T-cell (primary cell): ENCODE measurements at regions not wholly inside any gene's neighbourhood (a gene's known extent, or its start where the extent isn't known, plus 50 kb on each side); places are given as distances from the start of the nearest gene placed in this dataset.

Experiments
- ATAC-seq, 4 experiments: fragments of 200-7000 bp in 3 of 4; fragments of 150-1000 bp in 1 of 4; cut with Tn5 transposase; replicated peaks in 1 of 4; 1 replicate in 3 of 4; 2 replicates in 1 of 4; pipeline ENCODE4 v1.10.0; 2021; ENCODE audit warnings: moderate library complexity in 3 of 4, mild to moderate bottlenecking in 2 of 4, moderate number of reproducible peaks in 1 of 4
- CTCF ChIA-PET, 2 donors: fragments of 300-600 bp; sonication (Branson Sonifier 250); formaldehyde crosslinking; loops; one replicate each; lab custom pipeline; 2022; ENCODE audit warnings: antibody characterized with exemption in 2 of 2; lab: Charles Lee
- POLR2A ChIA-PET, 2 donors: fragments of 300-600 bp; sonication (Branson Sonifier 250); formaldehyde crosslinking; loops; one replicate each; lab custom pipeline; 2022; ENCODE audit warnings: antibody characterized with exemption in 2 of 2; lab: Charles Lee
- DNase-seq, 35 experiments: peaks; one replicate each; pipeline versions ENCODE4 v3.0.0 to v3.0.0-alpha.2; 2013 to 2023
- H3K27ac ChIP-seq: one replicate; pipeline ENCODE4 v1.5.1; 2013; ENCODE audit warnings: low read length
- H3K27me3 ChIP-seq, 2 experiments: replicated peaks in 1 of 2; 1 replicate in 1 of 2; 2 replicates in 1 of 2; pipeline versions ENCODE4 v1.6.1 to v1.7.0; 2013; ENCODE audit warnings: low read length in 1 of 2, mixed read lengths in 1 of 2; ENCODE audit not compliant: control insufficient read depth in 2 of 2, insufficient read depth in 2 of 2; ENCODE audit errors: extremely low read depth in 1 of 2
- H3K36me3 ChIP-seq, 2 donors: 1 replicate in 1 of 2; 2 replicates in 1 of 2; pipeline versions ENCODE4 v1.6.1 to v1.7.0; 2013; ENCODE audit warnings: low read length in 1 of 2; ENCODE audit not compliant: control insufficient read depth in 2 of 2, insufficient read depth in 1 of 2; ENCODE audit errors: extremely low read depth in 1 of 2
- H3K4me1 ChIP-seq, 2 experiments: 1 replicate in 1 of 2; 2 replicates in 1 of 2; pipeline versions ENCODE4 v1.6.1 to v1.7.0; 2013; ENCODE audit warnings: low read length in 2 of 2, mixed read lengths in 1 of 2; ENCODE audit not compliant: insufficient read depth in 2 of 2, control insufficient read depth in 1 of 2; ENCODE audit errors: extremely low read depth in 1 of 2
- H3K4me3 ChIP-seq, 2 donors: 1 replicate in 1 of 2; 2 replicates in 1 of 2; pipeline versions ENCODE4 v1.5.1 to v1.7.0; 2013; ENCODE audit warnings: mild to moderate bottlenecking in 2 of 2, low read length in 1 of 2, moderate library complexity in 1 of 2; ENCODE audit not compliant: control insufficient read depth in 1 of 2; ENCODE audit errors: extremely low read depth in 1 of 2
- H3K9me3 ChIP-seq: 2 replicates; pipeline ENCODE4 v1.7.0; 2013
- H3K27ac Mint-ChIP-seq, 2 donors: one replicate each; pipeline ENCODE4 v1.8.0; 2020 to 2021; ENCODE audit warnings: mild to moderate bottlenecking in 2 of 2, mixed read lengths in 2 of 2
- H3K27me3 Mint-ChIP-seq, 2 donors: one replicate each; pipeline ENCODE4 v1.8.0; 2021 to 2022; ENCODE audit warnings: mixed read lengths in 2 of 2
- H3K36me3 Mint-ChIP-seq: one replicate; pipeline ENCODE4 v1.8.0; 2021; ENCODE audit warnings: mixed read lengths
- H3K4me1 Mint-ChIP-seq, 3 donors: one replicate each; pipeline ENCODE4 v1.8.0; 2020 to 2022; ENCODE audit warnings: mixed read lengths in 3 of 3, mild to moderate bottlenecking in 1 of 3
- H3K4me3 Mint-ChIP-seq, 3 donors: one replicate each; pipeline ENCODE4 v1.8.0; 2020 to 2022; ENCODE audit warnings: mild to moderate bottlenecking in 3 of 3, mixed read lengths in 3 of 3, moderate library complexity in 3 of 3
- H3K9me3 Mint-ChIP-seq, 3 donors: one replicate each; pipeline ENCODE4 v1.8.0; 2020 to 2022; ENCODE audit warnings: mixed read lengths in 3 of 3
- WGBS: methylation state at CpG from one replicate; pipeline ENCODE4 v1.1.5; 2013; ENCODE audit warnings: missing lambda C conversion rate; ENCODE audit not compliant: insufficient coverage; 5-methylcytosine and 5-hydroxymethylcytosine counted together

DNA sequence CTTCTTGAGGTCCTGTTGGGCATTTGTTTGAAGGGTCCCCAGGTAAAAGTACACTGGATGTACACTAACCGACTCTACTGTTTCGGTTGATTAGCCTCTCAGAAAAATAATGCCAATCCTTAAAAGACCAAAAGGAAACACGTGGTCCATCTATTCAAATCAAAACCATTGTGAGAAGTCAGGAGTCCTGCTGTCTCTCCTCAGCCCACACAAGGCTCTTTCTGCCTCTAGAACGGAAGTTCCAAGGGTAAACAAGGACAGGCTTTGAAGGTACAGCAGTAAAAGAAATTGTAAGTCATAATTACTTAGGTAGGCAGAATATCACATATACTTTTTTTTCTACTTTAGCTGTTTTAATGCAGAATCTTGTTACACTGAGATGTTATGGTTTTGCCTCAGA is 71.7 kb upstream of the TPK1 start:
- DNase-seq (no peak), ATAC-seq (no peak)
- H3K4me3 Mint-ChIP-seq, result no peak overlapping the region
- H3K27ac Mint-ChIP-seq, result no peak overlapping the region
- peaks cover 0 to 1% of the 10 kb centered on the region in 2 donors for H3K27me3 Mint-ChIP-seq
- H3K36me3 ChIP-seq, result no peaks in the 10 kb centered on the region
- peaks cover 0 to 3% of the 10 kb centered on the region in 2 experiments for H3K27me3 ChIP-seq
- H3K4me1 Mint-ChIP-seq, result peaks cover 10 to 14% (median 11%) of the 10 kb centered on the region in 3 donors
- WGBS, result 63% methylated on average over 2 of the region's 4 CpGs
- no peaks in the 10 kb centered on the region for H3K4me1 ChIP-seq
- H3K27ac ChIP-seq, result no peak overlapping the region
- no peaks in the 10 kb centered on the region for H3K9me3 ChIP-seq
- no peak overlapping the region for H3K4me3 ChIP-seq
- H3K9me3 Mint-ChIP-seq, result no peaks in the 10 kb centered on the region
- ChIA-PET POLR2A (no interaction called here), CTCF (no interaction called here)
- H3K36me3 Mint-ChIP-seq, result no peaks in the 10 kb centered on the region

DNA sequence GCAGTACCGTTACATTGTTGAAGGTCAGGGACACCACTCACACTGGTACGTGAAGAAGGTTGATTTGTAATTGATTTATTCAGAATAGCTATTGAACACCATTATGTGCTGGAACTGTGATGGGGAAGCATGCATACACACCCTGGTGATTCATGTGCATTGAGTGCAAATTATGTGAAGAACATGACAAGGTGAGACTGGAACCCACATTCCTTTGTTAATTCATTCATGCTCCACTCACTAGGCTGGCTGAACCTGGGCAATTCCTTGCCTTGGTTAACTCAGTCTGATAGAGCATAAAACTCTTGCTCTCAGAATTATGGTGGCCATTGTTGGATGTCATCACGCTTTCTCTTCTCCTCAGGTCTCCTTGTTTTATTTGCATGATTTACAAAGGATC is 67.3 kb upstream of the TPK1 start:
- WGBS, result no CpG with 5 or more reads among the region's 3 CpGs
- peaks cover 3 to 7% (median 6%) of the 10 kb centered on the region in 3 donors for H3K4me1 Mint-ChIP-seq
- no peak for DNase-seq
- H3K36me3 Mint-ChIP-seq, result no peaks in the 10 kb centered on the region
- H3K27me3 Mint-ChIP-seq, result peaks cover 3 to 5% of the 10 kb centered on the region in 2 donors
- H3K9me3 Mint-ChIP-seq, result peaks cover 0 to 4% (median 0%) of the 10 kb centered on the region in 3 donors
- no peaks in the 10 kb centered on the region for H3K36me3 ChIP-seq
- H3K4me1 ChIP-seq, result no peaks in the 10 kb centered on the region
- ATAC-seq, result no peak
- no peak overlapping the region for H3K27ac Mint-ChIP-seq
- no peak overlapping the region for H3K27ac ChIP-seq
- ChIA-PET POLR2A (no interaction called here), CTCF (no interaction called here)
- H3K4me3 ChIP-seq, result no peak overlapping the region
- H3K27me3 ChIP-seq, result no peaks in the 10 kb centered on the region
- no peak overlapping the region for H3K4me3 Mint-ChIP-seq
- H3K9me3 ChIP-seq, result no peaks in the 10 kb centered on the region

DNA sequence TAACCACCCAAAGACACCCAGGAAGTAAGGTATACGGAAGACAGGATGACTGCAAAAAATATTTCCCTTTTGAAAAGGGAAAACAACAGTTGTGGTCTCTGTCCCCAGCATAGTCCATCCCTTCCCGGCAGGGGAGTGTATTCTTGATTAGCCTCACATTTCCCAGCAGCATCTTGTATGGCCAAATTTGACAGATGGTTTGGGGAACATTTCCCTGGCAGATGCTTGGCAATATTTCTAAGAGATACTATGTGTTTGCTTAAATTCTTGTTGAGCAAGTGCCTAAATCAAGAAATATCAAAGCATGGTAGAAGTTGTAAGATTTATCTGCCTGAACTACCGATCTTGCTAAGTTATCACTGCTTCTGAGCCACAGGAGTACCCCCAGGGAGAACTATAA is 56.9 kb upstream of the TPK1 start:
- no peaks in the 10 kb centered on the region for H3K9me3 Mint-ChIP-seq
- no CpG with 5 or more reads among the region's 3 CpGs for WGBS
- H3K4me3 ChIP-seq, result no peak overlapping the region
- ATAC-seq (no peak), DNase-seq (no peak)
- no peak overlapping the region for H3K27ac Mint-ChIP-seq
- H3K36me3 ChIP-seq, result no peaks in the 10 kb centered on the region
- H3K27me3 Mint-ChIP-seq, result peaks cover 0 to 3% of the 10 kb centered on the region in 2 donors
- no peak overlapping the region for H3K27ac ChIP-seq
- peaks cover 0 to 8% (median 0%) of the 10 kb centered on the region in 3 donors for H3K4me1 Mint-ChIP-seq
- H3K27me3 ChIP-seq, result no peaks in the 10 kb centered on the region
- CTCF ChIA-PET, result no interaction called here
- H3K4me3 Mint-ChIP-seq, result no peak overlapping the region
- POLR2A ChIA-PET, result interaction anchor here in 1 of 2 donors (0.6 kb wide), 1 partner anchor 22 kb away, joined by 8 read pairs; no protein-coding TSS in a partner anchor
- no peaks in the 10 kb centered on the region for H3K36me3 Mint-ChIP-seq
- H3K4me1 ChIP-seq, result no peaks in the 10 kb centered on the region
- H3K9me3 ChIP-seq, result no peaks in the 10 kb centered on the region
